DMS53 (cell line): ENCODE measurements at regions not wholly inside any gene's neighbourhood (a gene's known extent, or its start where the extent isn't known, plus 50 kb on each side); places are given as distances from the start of the nearest gene placed in this dataset.
A peak's percentile ranks its signal among the peaks of the same experiment; 100 is the strongest.

Experiments
- DNase-seq: peaks from one replicate; lab custom pipeline; 2025; lab: John Stamatoyannopoulos, UW

DNA sequence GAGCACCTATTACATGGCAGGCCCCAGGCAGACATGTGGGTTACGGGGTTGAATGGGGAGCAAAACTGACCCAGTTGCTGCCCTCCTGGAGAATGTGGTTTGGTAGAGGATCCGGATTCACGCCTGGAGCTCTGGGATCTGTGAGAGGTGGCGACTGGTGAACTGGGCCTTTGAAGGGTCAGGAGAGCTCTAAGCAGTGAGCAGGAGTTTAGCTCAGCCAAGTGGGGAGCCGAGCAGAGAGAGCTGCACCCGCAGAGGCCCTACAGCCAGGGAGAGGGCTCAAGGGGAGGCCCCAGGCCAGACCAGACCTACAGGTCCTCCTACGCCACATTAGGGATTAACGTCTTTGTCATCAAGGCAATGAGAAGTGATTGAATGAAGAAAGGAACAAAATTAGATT, 179.8 kb upstream of the TLE3 start:
- DNase-seq: no peak

DNA sequence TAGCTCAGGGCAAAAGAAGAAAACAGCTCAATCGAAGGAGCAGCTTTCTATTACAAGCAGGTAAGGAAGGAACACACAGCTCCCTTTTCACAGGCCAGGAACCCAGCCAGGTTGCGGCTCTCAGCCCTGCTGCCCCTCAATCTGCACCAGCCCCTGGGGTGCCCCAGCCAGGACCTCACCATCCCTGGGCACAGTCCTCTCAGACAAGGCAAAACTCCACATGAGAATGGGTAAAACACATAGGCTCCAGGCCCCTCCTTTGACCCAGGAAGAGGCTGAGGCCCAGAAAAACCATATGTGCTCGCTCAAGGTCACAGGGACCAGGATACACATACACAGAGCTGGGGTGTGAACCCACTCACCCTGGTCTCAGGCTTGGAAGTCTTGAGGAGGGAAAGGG, 178.7 kb upstream of the TLE3 start:
- no peak for DNase-seq

GRCh38 chr15:70275461-70276138, 177.9 kb upstream of the TLE3 start:
- DNase-seq: no peak

- DNase-seq: no peak
Observed at GRCh38 chr15:70274908-70275307, 177.2 kb upstream of the TLE3 start.

DNA sequence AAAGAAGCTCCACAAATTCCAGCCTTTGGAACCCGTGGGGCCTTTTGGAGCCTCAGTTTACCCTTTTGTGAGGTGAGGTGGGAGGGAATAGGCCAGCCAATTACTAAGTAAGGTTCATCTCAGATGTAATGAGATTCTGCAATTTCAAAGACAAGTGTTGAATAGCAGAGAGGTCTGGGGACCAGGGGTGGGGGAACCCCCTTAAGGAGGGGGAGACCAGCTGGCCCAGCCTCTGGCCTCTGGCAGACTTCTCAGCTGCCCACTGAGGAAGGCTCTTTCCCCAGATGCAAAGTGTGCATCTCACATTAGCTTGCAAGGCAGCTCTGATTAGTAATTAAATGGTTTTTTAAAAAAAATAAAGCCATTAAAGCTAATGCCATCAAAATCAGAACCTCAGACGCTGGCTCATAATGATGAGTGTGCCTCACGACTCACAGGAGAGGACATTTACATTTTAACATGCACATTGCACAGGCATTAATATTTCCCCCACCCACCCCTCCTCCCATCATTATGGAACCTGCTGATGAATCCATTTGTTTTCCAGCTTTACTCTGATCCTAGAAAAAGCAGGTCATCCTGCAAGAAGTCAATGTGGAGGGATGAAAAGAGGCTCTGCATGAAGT, 176.7 kb upstream of the TLE3 start:
- DNase-seq: no peak

DNA sequence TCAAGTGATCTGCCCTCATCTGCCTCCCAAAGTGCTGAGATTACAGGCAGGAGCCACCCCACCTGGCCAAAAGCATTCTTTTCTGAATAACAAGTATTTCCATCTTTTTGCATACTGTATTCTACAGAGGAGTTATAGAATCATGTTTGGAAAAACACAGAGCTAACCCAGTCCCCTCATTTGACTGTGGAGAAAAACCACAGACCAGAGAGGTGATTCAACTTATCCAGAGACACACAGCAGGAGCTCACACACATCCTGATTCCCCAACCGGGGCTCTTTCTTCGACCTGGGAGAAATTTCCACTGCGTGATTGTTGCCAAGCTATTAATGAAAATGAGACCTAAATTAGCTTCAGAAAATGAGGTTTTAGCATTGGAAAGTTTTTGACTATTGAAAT, 176.1 kb upstream of the TLE3 start:
- no peak for DNase-seq

DNA sequence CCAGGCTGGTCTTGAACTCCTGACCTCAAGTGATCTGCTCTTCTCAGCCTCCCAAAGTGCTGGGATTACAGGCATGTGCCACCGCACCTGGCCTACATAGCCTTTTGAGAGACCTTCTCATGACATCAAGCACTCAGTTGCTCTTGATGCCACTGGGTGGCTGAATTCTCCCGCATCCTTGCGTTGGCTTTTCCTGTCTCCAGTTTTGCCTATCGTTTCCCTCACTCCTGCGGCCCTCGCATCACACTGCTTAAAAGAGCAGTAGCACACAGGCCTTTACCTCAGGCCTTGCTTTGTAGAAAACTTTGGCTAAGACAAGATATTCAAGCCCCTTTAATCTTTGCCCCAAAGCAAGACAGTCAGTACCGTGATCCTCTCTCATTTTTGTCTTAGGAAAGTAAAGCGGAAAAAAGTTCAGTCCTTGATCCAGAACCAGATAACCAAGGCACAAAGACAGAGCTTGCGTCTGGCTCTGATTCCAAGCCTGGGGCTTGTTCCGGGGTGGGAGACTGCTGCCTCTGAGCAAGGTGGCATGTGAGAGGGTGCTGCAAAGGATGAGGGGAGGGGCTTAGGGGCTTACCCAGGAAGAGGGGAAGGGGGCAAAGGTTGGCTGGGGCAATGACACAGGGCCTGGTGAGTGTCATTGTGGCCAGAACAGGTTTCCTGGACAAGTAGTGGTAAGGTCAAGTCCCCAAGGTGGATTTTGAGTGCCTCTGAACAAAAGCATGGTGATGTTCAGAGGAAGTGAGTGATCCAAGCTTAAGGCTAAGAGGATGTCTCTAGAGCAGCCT, 175.0 kb upstream of the TLE3 start:
- DNase-seq: peak; percentile 40

DNA sequence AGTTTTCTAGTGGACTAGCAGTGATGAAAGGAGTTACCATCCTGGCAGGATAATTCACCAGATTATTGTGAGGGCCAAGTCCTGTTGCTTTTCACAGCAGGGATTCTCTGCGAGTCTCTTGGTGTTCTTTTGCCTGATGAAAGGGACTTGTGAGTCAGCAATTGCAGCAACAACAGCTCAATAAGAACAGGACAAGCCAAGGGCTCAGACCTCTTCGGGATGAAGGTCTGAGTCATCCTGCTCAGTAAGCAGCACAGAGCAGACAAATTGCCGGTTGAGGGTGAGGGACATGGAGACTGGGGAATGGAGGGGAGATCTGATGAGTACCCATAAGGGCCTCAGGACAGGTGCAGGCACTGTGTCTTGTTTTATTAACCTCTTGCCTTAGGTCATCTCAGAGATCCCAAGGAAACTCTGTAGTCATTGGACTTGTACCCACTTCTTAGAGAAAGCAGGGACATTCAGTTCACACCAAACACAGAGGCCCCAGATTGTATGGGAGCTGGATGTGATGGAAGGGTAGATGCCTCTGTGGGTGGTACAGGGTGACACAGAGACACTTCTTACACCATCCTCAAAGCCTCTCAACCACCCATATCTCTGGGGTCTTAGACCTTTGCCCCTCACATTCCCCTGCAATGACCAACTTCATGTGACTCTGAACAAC, 173.8 kb upstream of the TLE3 start:
- peak; percentile 85 for DNase-seq

- DNase-seq: no peak
Observed at GRCh38 chr15:70270752-70271111, 173.0 kb upstream of the TLE3 start.

- peak; percentile 86 for DNase-seq
Observed at GRCh38 chr15:70269991-70270751, 172.5 kb upstream of the TLE3 start.

DNA sequence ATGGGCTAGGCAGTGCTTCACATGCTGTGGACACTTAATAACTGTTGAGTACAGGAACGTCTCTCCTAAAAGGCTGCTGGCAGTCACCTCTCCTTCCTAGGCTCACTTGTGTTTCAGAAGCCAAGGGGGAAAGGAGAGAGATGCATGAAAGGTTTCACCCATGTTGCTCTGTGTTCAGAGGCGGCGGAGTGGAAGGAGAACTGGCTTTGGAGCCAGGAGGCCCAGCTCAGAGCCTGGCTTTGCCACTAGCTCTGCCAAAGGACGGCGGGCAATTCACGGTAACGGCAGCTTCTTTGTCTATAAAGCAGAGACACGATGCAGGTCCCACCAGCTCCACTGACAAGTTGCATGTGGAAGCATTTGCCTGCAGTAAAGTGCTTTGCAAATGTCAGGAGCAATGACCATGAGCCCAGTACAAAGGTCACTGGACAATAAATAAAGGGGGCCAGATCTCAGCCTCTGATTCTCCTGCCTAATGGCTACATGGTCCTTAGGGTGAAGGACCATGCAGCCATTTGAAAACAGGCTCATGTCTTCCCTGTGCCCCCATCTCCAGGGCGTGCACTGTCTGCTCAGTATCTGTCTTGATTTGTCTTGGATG, 171.7 kb upstream of the TLE3 start:
- peak; percentile 28 for DNase-seq

DNA sequence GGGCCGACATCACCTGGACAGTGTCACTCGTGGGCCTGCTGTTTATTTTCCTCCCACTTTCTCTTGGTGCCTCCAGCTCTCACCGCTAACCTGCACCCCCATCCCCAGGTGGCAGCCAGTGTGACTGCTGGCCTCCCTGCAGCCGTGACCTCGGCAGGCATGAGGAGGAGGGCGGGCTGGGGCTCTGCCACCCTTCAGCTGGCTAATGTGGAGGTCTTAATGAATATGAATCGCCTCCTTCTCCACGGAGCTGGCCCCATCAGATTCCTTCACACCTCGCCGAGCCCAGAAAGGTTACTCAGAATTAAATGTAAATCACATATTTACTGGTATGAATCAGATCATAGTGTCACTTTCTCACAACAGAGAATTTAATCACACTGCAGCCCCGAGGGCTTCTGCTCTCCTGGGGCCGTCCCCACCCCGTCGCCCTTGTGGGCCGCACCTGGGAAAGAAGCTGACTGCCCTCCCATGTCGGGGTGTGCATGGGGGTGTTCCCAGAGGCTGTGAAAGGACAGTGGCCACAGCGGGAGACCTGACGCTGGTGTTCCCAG, 171.1 kb upstream of the TLE3 start:
- no peak for DNase-seq

- no peak for DNase-seq
Observed at GRCh38 chr15:70267879-70268278, 170.2 kb upstream of the TLE3 start.

DNA sequence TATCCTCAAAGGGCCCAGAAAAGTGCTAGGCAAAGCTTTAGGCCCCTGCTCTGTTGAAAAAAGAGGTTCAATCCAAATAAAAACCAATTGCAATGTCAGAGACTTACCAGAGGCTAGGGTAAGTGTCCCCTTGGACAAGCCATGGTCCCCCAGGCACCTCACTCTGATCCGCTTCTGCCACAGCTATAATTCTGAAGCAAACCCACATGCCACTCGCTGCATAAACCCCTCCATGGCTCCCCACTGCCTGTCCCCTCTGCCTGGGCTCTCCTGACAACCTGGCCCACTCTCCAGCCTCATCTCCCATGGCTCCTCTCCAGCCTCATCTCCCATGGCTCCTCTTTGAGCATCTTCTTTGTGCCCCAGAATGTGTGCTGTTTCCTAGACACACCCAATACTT, 169.6 kb upstream of the TLE3 start:
- DNase-seq: no peak

GRCh38 chr15:70266412-70267121, 168.8 kb upstream of the TLE3 start:
- no peak for DNase-seq

DNA sequence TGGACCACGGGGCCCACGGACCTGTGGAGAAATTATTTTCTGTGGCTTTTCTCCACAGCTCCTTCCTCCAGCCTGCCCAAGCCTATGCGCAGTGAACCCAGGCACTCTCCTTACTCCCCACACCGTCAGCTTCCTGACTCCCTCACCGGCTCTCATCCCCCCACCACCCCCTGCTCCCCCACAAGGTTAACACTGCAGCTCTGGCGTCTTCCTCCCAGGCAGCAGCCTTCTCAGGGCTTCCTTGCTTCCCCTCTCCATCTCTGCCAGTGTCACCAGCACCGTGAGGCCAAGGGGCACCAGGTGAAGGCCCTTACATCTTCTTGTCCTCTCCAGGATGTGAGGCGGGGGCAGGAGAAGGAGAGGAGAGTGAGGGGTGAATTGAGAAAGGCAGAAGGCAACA, 168.3 kb upstream of the TLE3 start:
- DNase-seq: no peak

GRCh38 chr15:70265466-70265978, 167.8 kb upstream of the TLE3 start:
- peak; percentile 38 for DNase-seq

GRCh38 chr15:70264738-70265465, 167.2 kb upstream of the TLE3 start:
- no peak for DNase-seq

DNA sequence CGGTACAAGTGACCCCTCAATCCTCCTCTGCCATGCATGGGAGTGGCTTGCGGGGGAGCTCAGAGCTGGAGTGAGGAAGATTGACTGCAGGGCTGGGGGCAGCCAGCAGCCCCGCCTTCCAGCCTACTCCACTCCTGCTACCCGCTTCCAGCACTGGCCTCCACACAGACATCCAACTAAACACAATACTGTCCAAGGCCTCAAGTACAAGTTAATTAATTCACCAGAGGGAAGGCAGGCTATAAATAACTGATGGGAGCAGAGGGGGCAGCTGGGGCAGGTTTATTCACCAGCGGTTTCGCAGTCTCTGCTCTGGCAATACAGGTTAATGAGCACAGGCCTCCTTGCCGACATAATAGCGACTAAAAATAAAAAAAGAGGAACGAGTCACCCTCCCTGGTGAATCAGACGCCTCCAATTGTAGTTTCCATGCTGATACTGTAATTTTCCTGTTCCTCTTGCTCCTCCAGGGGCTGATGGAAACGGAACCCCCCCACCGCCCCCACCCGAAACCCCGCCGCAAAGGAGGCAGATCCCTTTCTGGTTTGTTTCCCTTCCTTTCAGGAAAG, 166.4 kb upstream of the TLE3 start:
- no peak for DNase-seq
